ENCODE measurements at regions not wholly inside any gene's neighbourhood (a gene's known extent, or its start where the extent isn't known, plus 50 kb on each side); places are given as distances from the start of the nearest gene placed in this dataset.

DNA sequence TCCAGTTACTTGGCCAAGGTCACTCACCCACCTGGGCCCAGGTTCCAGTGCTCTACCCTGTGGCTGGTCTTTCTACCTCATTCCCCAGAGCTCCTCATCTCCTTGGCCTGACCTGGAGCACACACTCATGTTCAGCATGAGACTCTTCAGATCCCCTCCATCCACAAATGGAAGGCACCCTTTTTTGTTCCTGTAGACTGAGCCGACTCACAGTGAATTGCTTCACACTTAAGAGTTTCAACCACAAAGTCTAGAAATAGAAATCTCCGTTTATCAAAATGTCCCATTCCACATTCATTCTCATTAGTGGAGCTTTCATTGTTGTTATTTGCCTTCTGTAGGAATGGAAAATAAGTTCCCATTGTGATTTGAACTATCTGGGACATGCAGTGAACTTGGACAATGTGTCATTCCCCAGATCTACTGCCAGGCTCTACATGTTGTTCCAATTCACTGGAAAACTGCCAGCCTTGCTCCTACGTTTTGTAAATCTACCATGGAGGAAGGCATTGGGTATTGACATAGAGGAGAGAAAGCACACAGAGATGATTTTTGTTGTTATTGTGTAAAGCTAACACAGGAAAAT is 125.3 kb upstream of the CELF2 start:
- TF ChIP-seq CTCF (IDR thresholded peaks at IDR 0.05; ENCODE audit: low read depth, low read length), result no peak

DNA sequence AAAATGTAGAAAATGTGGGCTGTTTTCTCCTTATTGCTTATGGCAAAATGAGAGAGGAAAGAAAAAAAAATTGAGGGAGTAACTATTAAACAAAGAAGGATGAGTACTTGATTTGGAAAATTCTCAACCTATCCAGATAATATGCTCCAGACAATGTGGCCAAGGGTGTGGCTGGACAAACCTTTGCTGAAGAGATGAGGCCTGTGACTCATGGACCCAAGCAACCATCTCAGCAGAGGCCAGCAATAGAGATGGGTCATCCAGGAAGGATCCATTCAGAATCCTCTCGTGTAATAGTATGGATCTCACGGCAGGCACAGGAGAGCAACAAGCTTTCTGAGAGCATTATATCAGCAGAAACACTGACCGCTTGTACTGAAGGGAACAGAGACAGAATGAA is 120.3 kb upstream of the CELF2 start:
- H3K9me3 ChIP-seq, result no peaks in the 10 kb centered on the region
- H3K4me3 ChIP-seq (ENCODE audit: low read depth, low read length), result no peak overlapping the region

More for the DNA sequence above, 125.3 kb upstream of the CELF2 start:
- Histone ChIP-seq H3K27me3 (no peaks in the 10 kb centered on the region), H3K36me3 (no peaks in the 10 kb centered on the region), H3K9me3 (no peaks in the 10 kb centered on the region), H3K4me1 (no peaks in the 10 kb centered on the region), H3K4me3 (ENCODE audit: low read depth, low read length) (no peak overlapping the region)
- no peak for DNase-seq

GRCh38 chr10:10901906-10902305 is 115.8 kb upstream of the CELF2 start:
- no peak for DNase-seq
- H3K27me3 ChIP-seq, result no peaks in the 10 kb centered on the region
- no peak for TF ChIP-seq CTCF (IDR thresholded peaks at IDR 0.05; ENCODE audit: low read depth, low read length)

More for the DNA sequence above, 120.3 kb upstream of the CELF2 start:
- no peaks in the 10 kb centered on the region for H3K36me3 ChIP-seq
- no peak for DNase-seq
- H3K4me1 ChIP-seq, result no peaks in the 10 kb centered on the region
- TF ChIP-seq CTCF (IDR thresholded peaks at IDR 0.05; ENCODE audit: low read depth, low read length), result no peak
- H3K27me3 ChIP-seq, result no peaks in the 10 kb centered on the region

DNA sequence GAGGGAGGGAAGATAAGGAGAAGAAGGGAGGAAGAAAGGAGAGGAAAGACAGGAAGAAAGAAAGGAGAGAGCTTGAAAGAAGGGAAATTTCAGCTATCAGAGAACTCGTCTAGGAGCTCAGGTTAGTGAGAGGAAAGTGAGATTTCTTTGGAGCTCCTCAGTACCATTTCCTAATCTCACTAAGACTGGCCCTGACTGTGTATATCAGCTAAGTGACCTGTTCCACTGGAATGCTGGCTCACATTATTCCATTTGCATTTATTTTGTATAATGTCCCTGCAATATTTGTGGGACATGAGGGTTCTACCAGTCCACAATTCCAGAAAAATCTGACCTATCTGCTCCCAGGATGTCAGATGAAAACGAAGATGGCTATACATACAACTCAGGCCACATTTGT is 114.7 kb upstream of the CELF2 start:
- H3K27me3 ChIP-seq, result no peaks in the 10 kb centered on the region
- H3K4me1 ChIP-seq, result no peaks in the 10 kb centered on the region
- no peak overlapping the region for H3K4me3 ChIP-seq (ENCODE audit: low read depth, low read length)
- TF ChIP-seq CTCF (IDR thresholded peaks at IDR 0.05; ENCODE audit: low read depth, low read length), result no peak
- no peak for DNase-seq
- H3K36me3 ChIP-seq, result no peaks in the 10 kb centered on the region
- H3K9me3 ChIP-seq, result no peaks in the 10 kb centered on the region

More at GRCh38 chr10:10901906-10902305, 115.8 kb upstream of the CELF2 start:
- H3K9me3 ChIP-seq, result no peaks in the 10 kb centered on the region
- no peaks in the 10 kb centered on the region for H3K4me1 ChIP-seq
- no peak overlapping the region for H3K4me3 ChIP-seq (ENCODE audit: low read depth, low read length)
- H3K36me3 ChIP-seq, result no peaks in the 10 kb centered on the region

DNA sequence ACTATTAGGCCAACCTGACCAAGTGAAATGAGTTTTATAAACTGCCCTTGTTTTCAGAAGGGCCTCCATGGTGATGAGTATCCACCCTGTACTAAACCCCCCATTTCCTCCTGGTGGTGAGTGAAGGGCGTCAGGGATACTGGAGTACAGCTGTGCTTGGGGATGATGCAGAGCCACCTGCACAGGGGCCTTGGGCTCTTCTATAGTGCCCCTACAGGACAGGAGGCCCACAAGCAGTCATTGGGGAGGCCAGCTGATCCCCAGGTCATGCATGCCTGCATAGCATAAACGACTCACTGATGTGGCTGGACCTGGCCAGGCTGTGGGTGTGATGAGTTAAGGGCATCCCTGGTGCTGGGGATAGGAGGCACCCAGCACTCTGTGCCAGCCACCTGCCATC is 114.1 kb upstream of the CELF2 start:
- H3K9me3 ChIP-seq, result no peaks in the 10 kb centered on the region
- no peaks in the 10 kb centered on the region for H3K4me1 ChIP-seq
- no peak for DNase-seq
- no peak for TF ChIP-seq CTCF (IDR thresholded peaks at IDR 0.05; ENCODE audit: low read depth, low read length)
- H3K4me3 ChIP-seq (ENCODE audit: low read depth, low read length), result no peak overlapping the region
- H3K27me3 ChIP-seq, result no peaks in the 10 kb centered on the region
- no peaks in the 10 kb centered on the region for H3K36me3 ChIP-seq

DNA sequence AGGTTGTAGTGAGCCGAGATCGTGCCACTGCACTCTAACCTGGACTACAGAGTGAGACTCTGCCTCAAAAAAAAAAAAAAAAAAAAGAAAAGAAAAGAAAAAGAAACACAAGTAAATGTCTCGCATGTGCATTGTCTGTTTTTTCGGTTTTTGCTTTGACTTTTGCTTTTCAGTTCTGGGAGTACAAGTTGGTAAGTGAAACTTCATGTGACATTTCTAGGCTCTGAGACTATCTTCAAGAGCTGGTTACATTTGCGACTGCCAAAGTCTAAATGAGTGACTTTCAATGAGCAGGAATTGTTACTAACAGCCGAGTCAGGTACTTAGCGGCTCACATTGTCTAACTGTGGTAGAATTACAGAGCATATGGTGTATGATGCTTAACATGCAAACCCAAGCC is 107.0 kb upstream of the CELF2 start:
- H3K4me3 ChIP-seq (ENCODE audit: low read depth, low read length), result no peak overlapping the region
- H3K9me3 ChIP-seq, result no peaks in the 10 kb centered on the region
- H3K27me3 ChIP-seq, result no peaks in the 10 kb centered on the region
- no peaks in the 10 kb centered on the region for H3K4me1 ChIP-seq
- no peak for TF ChIP-seq CTCF (IDR thresholded peaks at IDR 0.05; ENCODE audit: low read depth, low read length)
- no peak for DNase-seq
- H3K36me3 ChIP-seq, result no peaks in the 10 kb centered on the region
